ENCODE measurements at regions not wholly inside any gene's neighbourhood (a gene's known extent, or its start where the extent isn't known, plus 50 kb on each side); places are given as distances from the start of the nearest gene placed in this dataset.

GRCh38 chr6:37104824-37105147 is 65.2 kb upstream of the PIM1 start:
- DNase-seq (ENCODE audit: insufficient read length, low spot score) (no peak), FAIRE-seq (no peak)

GRCh38 chr6:37105148-37106050 is 64.6 kb upstream of the PIM1 start:
- DNase-seq (ENCODE audit: insufficient read length, low spot score) (no peak), FAIRE-seq (no peak)

GRCh38 chr6:37106051-37106363 is 63.9 kb upstream of the PIM1 start:
- no peak for FAIRE-seq
- DNase-seq (ENCODE audit: insufficient read length, low spot score), result no peak

GRCh38 chr6:37106554-37106953 is 63.4 kb upstream of the PIM1 start:
- DNase-seq (ENCODE audit: insufficient read length, low spot score), result no peak
- FAIRE-seq, result no peak

- DNase-seq (ENCODE audit: insufficient read length, low spot score), result no peak
Measured at GRCh38 chr6:37106982-37107491, 62.9 kb upstream of the PIM1 start.

GRCh38 chr6:37109714-37110499 is 60.0 kb upstream of the PIM1 start:
- no peak for DNase-seq (ENCODE audit: insufficient read length, low spot score)
- FAIRE-seq, result no peak

More at GRCh38 chr6:37106982-37107491, 62.9 kb upstream of the PIM1 start:
- no peak for FAIRE-seq

GRCh38 chr6:37110500-37111461 is 59.2 kb upstream of the PIM1 start:
- no peak for DNase-seq (ENCODE audit: insufficient read length, low spot score)
- FAIRE-seq, result no peak

GRCh38 chr6:37113976-37114375 is 56.0 kb upstream of the PIM1 start:
- no peak for FAIRE-seq

GRCh38 chr6:37114612-37115011 is 55.3 kb upstream of the PIM1 start:
- DNase-seq (ENCODE audit: insufficient read length, low spot score) (no peak), FAIRE-seq (no peak)

More at GRCh38 chr6:37113976-37114375, 56.0 kb upstream of the PIM1 start:
- DNase-seq (ENCODE audit: insufficient read length, low spot score), result no peak

GRCh38 chr6:37115236-37115895 is 54.6 kb upstream of the PIM1 start:
- FAIRE-seq (no peak), DNase-seq (ENCODE audit: insufficient read length, low spot score) (no peak)

GRCh38 chr6:37116326-37116725 is 53.6 kb upstream of the PIM1 start:
- no peak for FAIRE-seq

GRCh38 chr6:37119387-37119886 is 50.5 kb upstream of the PIM1 start:
- no peak for FAIRE-seq
- no peak for DNase-seq (ENCODE audit: insufficient read length, low spot score)

More at GRCh38 chr6:37116326-37116725, 53.6 kb upstream of the PIM1 start:
- no peak for DNase-seq (ENCODE audit: insufficient read length, low spot score)
